OCI-LY7 (cell line): ENCODE measurements at regions not wholly inside any gene's neighbourhood (a gene's known extent, or its start where the extent isn't known, plus 50 kb on each side); places are given as distances from the start of the nearest gene placed in this dataset.

Experiments
- CTCF ChIP-seq: fragments of 200-600 bp; sonication (generic); conservative IDR thresholded peaks from 2 replicates; pipeline ENCODE4 v1.5.1; 2014; ENCODE audit warnings: mild to moderate bottlenecking, antibody characterized with exemption, low read length, moderate library complexity, mixed read lengths
- EZH2phosphoT487 ChIP-seq: fragments of 200-600 bp; sonication (generic); IDR thresholded peaks from 2 replicates; pipeline ENCODE4 v1.6.1; 2018; ENCODE audit warnings: low read depth, borderline replicate concordance, mild to moderate bottlenecking, mixed run types, antibody characterized with exemption, low read length, moderate library complexity, mixed read lengths

DNA sequence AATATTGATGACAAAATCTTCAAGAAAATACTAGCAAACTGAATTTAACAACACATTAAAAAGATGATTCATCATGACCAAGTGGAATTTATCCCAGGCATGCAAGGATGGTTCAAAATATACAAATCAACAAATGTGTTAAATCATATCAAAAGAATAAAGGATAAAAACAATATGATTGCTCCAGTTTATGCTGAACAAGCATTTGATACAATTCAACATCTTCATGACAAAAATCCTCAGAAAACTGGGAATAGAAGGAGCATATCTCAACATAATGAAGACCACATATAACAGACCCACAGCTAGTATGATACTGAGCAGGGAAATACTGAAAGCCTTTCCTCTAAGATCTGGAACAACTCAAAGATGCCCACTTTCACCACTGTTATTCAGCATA lies 352.3 kb downstream of the PYDC2 start:
- TF ChIP-seq CTCF (no peak), EZH2phosphoT487 (no peak)
